H9 (cell line): ENCODE measurements at regions not wholly inside any gene's neighbourhood (a gene's known extent, or its start where the extent isn't known, plus 50 kb on each side); places are given as distances from the start of the nearest gene placed in this dataset.

Experiments used
- DNase-seq: peaks from one replicate; pipeline ENCODE4 v3.0.0-alpha.2; 2017
- H2AFZ ChIP-seq: one replicate; pipeline ENCODE4 v1.6.1; 2013; ENCODE audit warnings: mild to moderate bottlenecking, low read length, control low read depth, moderate library complexity
- H2AK5ac ChIP-seq: 2 replicates; pipeline ENCODE4 v1.6.1; 2013; ENCODE audit warnings: low read length, control low read depth, mixed read lengths; ENCODE audit not compliant: insufficient read length
- H2BK120ac ChIP-seq: one replicate; pipeline ENCODE4 v1.6.1; 2013; ENCODE audit warnings: low read depth, mild to moderate bottlenecking, low read length, control low read depth, inconsistent platforms; ENCODE audit not compliant: poor library complexity, severe bottlenecking
- H2BK12ac ChIP-seq: 2 replicates; pipeline ENCODE4 v1.6.1; 2013; ENCODE audit warnings: low read length, control low read depth, mixed read lengths, low read depth; ENCODE audit not compliant: insufficient read length
- H2BK15ac ChIP-seq: 2 replicates; pipeline ENCODE4 v1.6.1; 2013; ENCODE audit warnings: low read depth, low read length, control low read depth
- H2BK20ac ChIP-seq: one replicate; pipeline ENCODE4 v1.6.1; 2013; ENCODE audit warnings: low read depth, mild to moderate bottlenecking, low read length, control low read depth, inconsistent platforms; ENCODE audit not compliant: poor library complexity, severe bottlenecking
- H2BK5ac ChIP-seq: 2 replicates; pipeline ENCODE4 v1.6.1; 2013; ENCODE audit warnings: low read length, control low read depth, mixed read lengths; ENCODE audit not compliant: insufficient read length
- H3K14ac ChIP-seq: 2 replicates; pipeline ENCODE4 v1.6.1; 2013; ENCODE audit warnings: low read length, control low read depth; ENCODE audit not compliant: insufficient read depth
- H3K18ac ChIP-seq: 2 replicates; pipeline ENCODE4 v1.6.1; 2013; ENCODE audit warnings: low read depth, mild to moderate bottlenecking, mixed read lengths, low read length, control low read depth; ENCODE audit not compliant: insufficient read length
- H3K23ac ChIP-seq: 2 replicates; pipeline ENCODE4 v1.6.1; 2013; ENCODE audit warnings: low read length, control low read depth, mixed read lengths, low read depth; ENCODE audit not compliant: insufficient read length
- H3K23me2 ChIP-seq: 2 replicates; pipeline ENCODE4 v1.6.1; 2013; ENCODE audit warnings: low read depth, mild to moderate bottlenecking, mixed read lengths, low read length, control low read depth; ENCODE audit not compliant: insufficient read length, poor library complexity, severe bottlenecking
- H3K27ac ChIP-seq: 2 replicates; pipeline ENCODE4 v1.5.1; 2013; ENCODE audit warnings: low read length, control low read depth, mixed read lengths, low read depth; ENCODE audit not compliant: insufficient read length
- H3K27me3 ChIP-seq: 2 replicates; pipeline ENCODE4 v1.6.1; 2013; ENCODE audit warnings: low read length, control low read depth, inconsistent platforms; ENCODE audit not compliant: insufficient read depth
- H3K4ac ChIP-seq: 2 replicates; pipeline ENCODE4 v1.6.1; 2013; ENCODE audit warnings: low read depth, mild to moderate bottlenecking, control low read depth, inconsistent platforms, low read length, moderate library complexity
- H3K4me1 ChIP-seq: 2 replicates; pipeline ENCODE4 v1.6.1; 2013; ENCODE audit warnings: low read length, control low read depth, inconsistent platforms; ENCODE audit not compliant: insufficient read depth
- H3K4me2 ChIP-seq: 2 replicates; pipeline ENCODE4 v1.6.1; 2013; ENCODE audit warnings: low read length, control low read depth, mixed read lengths; ENCODE audit not compliant: insufficient read length, insufficient read depth
- H3K56ac ChIP-seq: 2 replicates; pipeline ENCODE4 v1.6.1; 2013; ENCODE audit warnings: low read depth, mild to moderate bottlenecking, mixed read lengths, low read length, control low read depth; ENCODE audit not compliant: insufficient read length
- H3K79me1 ChIP-seq: 2 replicates; pipeline ENCODE4 v1.6.1; 2013; ENCODE audit warnings: low read depth, mild to moderate bottlenecking, moderate library complexity, low read length, control low read depth, inconsistent platforms; ENCODE audit not compliant: insufficient read depth, poor library complexity, severe bottlenecking
- H3K79me2 ChIP-seq: 2 replicates; pipeline ENCODE4 v1.6.1; 2013; ENCODE audit warnings: low read length, control low read depth, inconsistent platforms; ENCODE audit not compliant: insufficient read depth
- H3K9ac ChIP-seq: 2 replicates; pipeline ENCODE4 v1.6.1; 2013; ENCODE audit warnings: low read length, control low read depth, mixed read lengths; ENCODE audit not compliant: insufficient read length; ENCODE audit errors: extremely low read depth
- H3K9me3 ChIP-seq: one replicate; pipeline ENCODE4 v1.6.1; 2013; ENCODE audit warnings: low read depth, low read length, inconsistent platforms; ENCODE audit not compliant: control insufficient read depth
- H3T11ph ChIP-seq: one replicate; pipeline ENCODE4 v1.6.1; 2013; ENCODE audit warnings: mild to moderate bottlenecking, low read length, control low read depth, inconsistent platforms
- H4K20me1 ChIP-seq: one replicate; pipeline ENCODE4 v1.6.1; 2013; ENCODE audit not compliant: control insufficient read depth, insufficient read length, insufficient read depth
- H4K5ac ChIP-seq: 2 replicates; pipeline ENCODE4 v1.6.1; 2013; ENCODE audit warnings: low read depth, mild to moderate bottlenecking, mixed read lengths, low read length, control low read depth; ENCODE audit not compliant: insufficient read length
- H4K8ac ChIP-seq: replicated peaks from 2 replicates; pipeline ENCODE4 v1.6.1; 2013; ENCODE audit warnings: low read length, control low read depth, mixed read lengths, low read depth; ENCODE audit not compliant: insufficient read length
- H4K91ac ChIP-seq: 2 replicates; pipeline ENCODE4 v1.6.1; 2013; ENCODE audit warnings: low read depth, mild to moderate bottlenecking, moderate library complexity, mixed read lengths, low read length, control low read depth; ENCODE audit not compliant: insufficient read length
- H3K27ac Mint-ChIP-seq, 3 experiments: 2 replicates in 2 of 3; 3 replicates in 1 of 3; pipeline ENCODE4 v1.8.0; 2020 to 2021; ENCODE audit warnings: mixed read lengths in 3 of 3, mild to moderate bottlenecking in 1 of 3, moderate library complexity in 1 of 3
- H3K27me3 Mint-ChIP-seq: 2 replicates; pipeline ENCODE4 v1.8.0; 2021; ENCODE audit warnings: low read depth, mild to moderate bottlenecking, moderate library complexity, mixed read lengths
- H3K36me3 Mint-ChIP-seq, 3 experiments: 2 replicates in 2 of 3; 3 replicates in 1 of 3; pipeline ENCODE4 v1.8.0; 2020 to 2021; ENCODE audit warnings: low read depth in 3 of 3, mixed read lengths in 3 of 3; ENCODE audit not compliant: insufficient read depth in 1 of 3
- H3K4me1 Mint-ChIP-seq, 2 experiments: 2 replicates each; pipeline ENCODE4 v1.8.0; 2020; ENCODE audit warnings: mixed read lengths in 2 of 2
- H3K4me3 Mint-ChIP-seq, 2 experiments: 2 replicates in 1 of 2; 3 replicates in 1 of 2; pipeline ENCODE4 v1.8.0; 2020 to 2021; ENCODE audit warnings: mild to moderate bottlenecking in 2 of 2, mixed read lengths in 2 of 2, moderate library complexity in 1 of 2
- H3K9me3 Mint-ChIP-seq, 2 experiments: 2 replicates in 1 of 2; 3 replicates in 1 of 2; pipeline ENCODE4 v1.8.0; 2020; ENCODE audit warnings: mild to moderate bottlenecking in 2 of 2, mixed read lengths in 2 of 2, moderate library complexity in 1 of 2
- WGBS: extraction: QIAGEN DNeasy Blood & Tissue Kit; methylation state at CpG from one replicate; pipeline ENCODE4 v1.1.7; 2013; ENCODE audit warnings: missing lambda C conversion rate, low lambda C conversion rate, mixed read lengths; ENCODE audit not compliant: insufficient read length; ENCODE audit errors: extremely low coverage; 5-methylcytosine and 5-hydroxymethylcytosine counted together
- TF ChIP-seq, protein P1 (sequence below): fragments of 200-600 bp; sonication (generic); conservative IDR thresholded peaks from 3 replicates; pipeline ENCODE4 v1.8.0; 2021; ENCODE audit warnings: antibody characterized with exemption, mild to moderate bottlenecking

DNA sequence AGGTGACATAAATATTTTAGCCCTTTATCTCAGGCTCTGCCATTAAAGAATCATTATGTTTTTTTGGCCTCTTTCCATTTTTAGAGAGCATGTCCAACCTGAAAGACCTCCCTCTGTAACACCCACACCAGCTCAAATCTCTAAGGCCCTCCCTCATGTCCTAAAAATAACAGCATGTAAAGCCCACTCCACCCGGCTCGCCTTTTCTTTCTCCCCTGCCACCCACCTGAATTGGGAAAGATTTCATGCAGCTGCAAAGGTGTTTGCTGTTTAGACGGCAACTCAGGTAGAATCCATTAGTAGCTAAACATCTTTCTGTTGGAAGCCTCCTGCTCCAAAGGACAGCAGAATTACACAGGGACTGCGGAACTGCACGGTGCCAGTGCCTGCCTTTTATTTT is 79.9 kb downstream of the DMRTA2 start:
- Histone ChIP-seq H3K9ac (no peak overlapping the region), H3K23ac (no peak overlapping the region), H2BK15ac (no peak overlapping the region), H3K14ac (no peak overlapping the region), H3K79me1 (no peaks in the 10 kb centered on the region), H3K79me2 (no peaks in the 10 kb centered on the region), H3K27me3 (no peaks in the 10 kb centered on the region), H2AFZ (no peak overlapping the region), H2AK5ac (no peak overlapping the region), H3K4me1 (no peaks in the 10 kb centered on the region), H4K5ac (no peak overlapping the region), H2BK12ac (no peak overlapping the region), H2BK5ac (no peak overlapping the region), H3T11ph (no peak overlapping the region), H3K9me3 (no peaks in the 10 kb centered on the region), H3K56ac (no peak overlapping the region), H3K23me2 (no peaks in the 10 kb centered on the region), H3K4me2 (no peak overlapping the region), H4K20me1 (no peaks in the 10 kb centered on the region), H3K27ac (no peak overlapping the region), H3K4ac (no peak overlapping the region), H4K91ac (no peak overlapping the region), H3K18ac (no peak overlapping the region), H2BK120ac (no peak overlapping the region), H4K8ac (no peak overlapping the region), H2BK20ac (no peak overlapping the region)
- TF ChIP-seq, protein P1, sequence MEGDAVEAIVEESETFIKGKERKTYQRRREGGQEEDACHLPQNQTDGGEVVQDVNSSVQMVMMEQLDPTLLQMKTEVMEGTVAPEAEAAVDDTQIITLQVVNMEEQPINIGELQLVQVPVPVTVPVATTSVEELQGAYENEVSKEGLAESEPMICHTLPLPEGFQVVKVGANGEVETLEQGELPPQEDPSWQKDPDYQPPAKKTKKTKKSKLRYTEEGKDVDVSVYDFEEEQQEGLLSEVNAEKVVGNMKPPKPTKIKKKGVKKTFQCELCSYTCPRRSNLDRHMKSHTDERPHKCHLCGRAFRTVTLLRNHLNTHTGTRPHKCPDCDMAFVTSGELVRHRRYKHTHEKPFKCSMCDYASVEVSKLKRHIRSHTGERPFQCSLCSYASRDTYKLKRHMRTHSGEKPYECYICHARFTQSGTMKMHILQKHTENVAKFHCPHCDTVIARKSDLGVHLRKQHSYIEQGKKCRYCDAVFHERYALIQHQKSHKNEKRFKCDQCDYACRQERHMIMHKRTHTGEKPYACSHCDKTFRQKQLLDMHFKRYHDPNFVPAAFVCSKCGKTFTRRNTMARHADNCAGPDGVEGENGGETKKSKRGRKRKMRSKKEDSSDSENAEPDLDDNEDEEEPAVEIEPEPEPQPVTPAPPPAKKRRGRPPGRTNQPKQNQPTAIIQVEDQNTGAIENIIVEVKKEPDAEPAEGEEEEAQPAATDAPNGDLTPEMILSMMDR: no peak
- Mint-ChIP-seq H3K4me3 (no peak overlapping the region), H3K9me3 (peaks cover 0 to 14% of the 10 kb centered on the region in 2 experiments; a peak in 2 of 5 replicates), H3K27me3 (peaks cover 20% of the 10 kb centered on the region), H3K36me3 (no peaks in the 10 kb centered on the region; a peak in 1 of 7 replicates), H3K4me1 (no peaks in the 10 kb centered on the region), H3K27ac (no peak overlapping the region)
- no CpG with 5 or more reads among the region's 5 CpGs for WGBS
- DNase-seq: no peak
